GM13977 (cell line): ENCODE measurements at regions not wholly inside any gene's neighbourhood (a gene's known extent, or its start where the extent isn't known, plus 50 kb on each side); places are given as distances from the start of the nearest gene placed in this dataset.

Experiments
- DNase-seq: peaks from one replicate; pipeline ENCODE4 v3.0.0; 2012; ENCODE audit warnings: low spot score
- CTCF ChIP-seq: IDR thresholded peaks from 2 replicates; pipeline ENCODE4 v1.5.1; 2012; ENCODE audit warnings: mild to moderate bottlenecking, control low read depth; ENCODE audit not compliant: insufficient read depth; ENCODE audit errors: extremely low read depth, missing control alignments
- in situ Hi-C: fragments of 300-500 bp; cut with MboI; formaldehyde crosslinking; loops from one replicate; pipeline ENCODE4 v1.12.0; 2022; ENCODE audit warnings: low sequenced_read_pairs, low pct_unique_long_range_greater_than_20kb, mixed read lengths, inconsistent platforms; ENCODE audit not compliant: unreplicated experiment

DNA sequence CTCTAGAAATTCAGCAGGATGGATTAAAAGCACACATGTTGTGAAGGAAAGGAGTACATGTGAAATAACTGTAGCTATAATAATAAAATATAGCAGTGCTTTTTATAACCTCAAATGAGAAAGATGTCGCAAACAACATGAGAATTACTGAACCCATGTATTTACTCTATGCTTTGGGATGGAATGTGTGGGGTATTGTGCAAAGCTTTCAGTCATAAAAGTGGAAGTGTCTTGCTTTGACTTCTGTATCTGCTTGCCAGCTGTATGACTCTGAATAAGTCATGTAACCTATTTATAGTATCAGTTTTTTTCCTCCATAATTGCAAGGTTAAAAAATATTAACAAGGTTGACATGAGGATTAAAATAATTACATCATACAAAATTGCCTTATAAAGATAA lies 519.3 kb upstream of the CADM2 start:
- no peak for DNase-seq
- in situ Hi-C loops, result no loop called here
- TF ChIP-seq CTCF, result no peak

DNA sequence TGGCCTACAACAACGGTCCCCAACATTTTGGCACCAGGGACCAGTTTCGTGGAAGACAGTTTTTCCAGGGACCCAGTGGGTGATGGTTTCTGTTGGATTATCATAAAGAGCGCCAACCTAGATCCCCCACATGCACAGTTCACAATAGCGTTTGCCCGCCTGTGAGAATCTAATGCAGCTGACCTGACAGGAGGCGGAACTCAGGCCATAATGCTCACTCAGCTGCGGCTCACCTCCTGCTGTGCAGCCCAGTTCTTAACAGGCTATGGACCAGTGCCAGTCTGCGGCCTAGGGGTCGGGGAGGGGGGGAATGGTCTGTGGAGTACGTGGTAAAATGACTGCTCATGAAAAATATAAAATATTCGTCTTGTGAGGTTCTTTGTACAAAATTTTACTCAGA lies 518.5 kb upstream of the CADM2 start:
- no peak for TF ChIP-seq CTCF
- in situ Hi-C loops, result no loop called here
- DNase-seq, result no peak

- no peak for TF ChIP-seq CTCF
- DNase-seq, result no peak
- in situ Hi-C loops, result no loop called here
Measured at GRCh38 chr3:84442533-84442932, 516.3 kb upstream of the CADM2 start.

- in situ Hi-C loops, result no loop called here
- no peak for DNase-seq
- no peak for TF ChIP-seq CTCF
Measured at GRCh38 chr3:84444726-84445521, 513.9 kb upstream of the CADM2 start.

DNA sequence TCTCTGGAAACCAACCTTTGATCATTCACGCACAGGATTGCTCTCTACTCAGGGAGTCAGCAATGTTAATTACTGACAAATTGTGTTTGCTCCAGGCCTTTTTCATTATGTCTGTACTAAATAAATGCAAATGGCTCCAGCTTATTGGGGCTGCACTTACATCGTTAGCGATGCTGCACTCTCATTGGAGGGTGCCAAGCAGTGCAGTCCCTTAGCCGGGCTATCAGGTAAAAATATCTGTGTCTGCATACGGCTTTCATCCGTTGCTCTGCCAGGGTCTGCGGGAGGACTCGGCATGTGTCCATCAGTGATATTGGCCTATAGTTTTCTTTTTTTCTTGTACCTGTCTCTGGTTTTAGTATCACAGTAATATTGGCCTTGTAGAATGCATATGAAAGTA lies 471.5 kb upstream of the CADM2 start:
- DNase-seq, result no peak
- in situ Hi-C loops, result no loop called here
- no peak for TF ChIP-seq CTCF

- no peak for DNase-seq
- no peak for TF ChIP-seq CTCF
- in situ Hi-C loops, result no loop called here
Measured at GRCh38 chr3:84504761-84505160, 454.0 kb upstream of the CADM2 start.
